ENCODE measurements at regions not wholly inside any gene's neighbourhood (a gene's known extent, or its start where the extent isn't known, plus 50 kb on each side); places are given as distances from the start of the nearest gene placed in this dataset.
"Not testable (repeated sequence)": the region's sequence is repeated elsewhere in the genome, so short reads cannot be mapped to it uniquely, and the experiment has no call there.

DNA sequence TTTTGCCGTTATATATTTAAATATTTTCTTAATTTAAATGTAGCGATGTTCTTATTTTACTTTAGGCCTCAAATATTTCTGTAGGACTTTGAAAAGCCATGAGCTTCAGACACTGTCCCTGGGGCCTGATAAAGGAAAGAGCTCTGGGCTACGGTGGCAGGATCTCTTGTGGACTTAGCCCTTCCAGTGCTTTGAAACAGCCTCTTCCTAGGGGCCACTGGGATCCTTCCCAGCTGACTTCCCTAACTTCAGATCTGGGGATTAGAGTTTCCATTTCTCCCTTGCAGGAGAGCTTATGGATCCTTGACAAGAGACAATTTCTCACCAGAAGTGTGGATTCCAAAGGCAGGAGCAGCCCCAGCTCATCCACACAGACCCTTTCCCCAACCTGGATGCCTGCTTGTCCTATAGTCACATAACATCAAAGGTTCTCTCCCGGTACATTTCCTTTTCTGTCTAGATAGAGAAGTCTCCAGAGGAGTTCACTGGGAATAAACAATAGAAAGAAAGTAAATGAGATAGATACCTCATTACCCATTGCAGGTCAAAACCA is 221.4 kb downstream of the TTC6 start:
- intact Hi-C loops (cut with micrococcal nuclease; ENCODE audit: unreplicated experiment), result no loop called here
- BruUV-seq (replicated peaks), result no TSS peak
- ChIA-PET POLR2A (interaction anchor here (0.5 kb wide), 1 partner anchor 296 kb away, joined by 6 read pairs; no protein-coding TSS in a partner anchor), CTCF (ENCODE audit: unreplicated experiment) (no interaction called here)
- Histone ChIP-seq H3K9me2 (ENCODE audit: insufficient read depth, low read length) (no peaks in the 10 kb centered on the region), H3K79me2 (ENCODE audit: insufficient read depth, low read depth, low read length) (no peaks in the 10 kb centered on the region), H3K4me1 (ENCODE audit: insufficient read depth, low read length, poor library complexity, severe bottlenecking) (no peaks in the 10 kb centered on the region), H3K4me3 (ENCODE audit: low read depth, low read length, poor library complexity, severe bottlenecking) (no peak overlapping the region), H3K9me3 (ENCODE audit: low read length) (no peaks in the 10 kb centered on the region), H3K4me2 (ENCODE audit: low read length) (no peak overlapping the region), H4K20me1 (ENCODE audit: insufficient read depth, low read length) (no peaks in the 10 kb centered on the region), H2AFZ (ENCODE audit: low read length) (no peak overlapping the region), H3K36me3 (ENCODE audit: insufficient read depth, low read length) (no peaks in the 10 kb centered on the region), H3K27ac (ENCODE audit: low read depth, low read length, poor library complexity, severe bottlenecking) (no peak overlapping the region)
- TF ChIP-seq, protein P1, sequence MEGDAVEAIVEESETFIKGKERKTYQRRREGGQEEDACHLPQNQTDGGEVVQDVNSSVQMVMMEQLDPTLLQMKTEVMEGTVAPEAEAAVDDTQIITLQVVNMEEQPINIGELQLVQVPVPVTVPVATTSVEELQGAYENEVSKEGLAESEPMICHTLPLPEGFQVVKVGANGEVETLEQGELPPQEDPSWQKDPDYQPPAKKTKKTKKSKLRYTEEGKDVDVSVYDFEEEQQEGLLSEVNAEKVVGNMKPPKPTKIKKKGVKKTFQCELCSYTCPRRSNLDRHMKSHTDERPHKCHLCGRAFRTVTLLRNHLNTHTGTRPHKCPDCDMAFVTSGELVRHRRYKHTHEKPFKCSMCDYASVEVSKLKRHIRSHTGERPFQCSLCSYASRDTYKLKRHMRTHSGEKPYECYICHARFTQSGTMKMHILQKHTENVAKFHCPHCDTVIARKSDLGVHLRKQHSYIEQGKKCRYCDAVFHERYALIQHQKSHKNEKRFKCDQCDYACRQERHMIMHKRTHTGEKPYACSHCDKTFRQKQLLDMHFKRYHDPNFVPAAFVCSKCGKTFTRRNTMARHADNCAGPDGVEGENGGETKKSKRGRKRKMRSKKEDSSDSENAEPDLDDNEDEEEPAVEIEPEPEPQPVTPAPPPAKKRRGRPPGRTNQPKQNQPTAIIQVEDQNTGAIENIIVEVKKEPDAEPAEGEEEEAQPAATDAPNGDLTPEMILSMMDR (conservative IDR thresholded peaks at IDR 0.05; ENCODE audit: low read length), result no peak
- no peak for TF ChIP-seq EZH2phosphoT487 (IDR thresholded peaks at IDR 0.05; ENCODE audit: borderline replicate concordance, low read depth, low read length)
- no peak for DNase-seq (ENCODE audit: low spot score)

DNA sequence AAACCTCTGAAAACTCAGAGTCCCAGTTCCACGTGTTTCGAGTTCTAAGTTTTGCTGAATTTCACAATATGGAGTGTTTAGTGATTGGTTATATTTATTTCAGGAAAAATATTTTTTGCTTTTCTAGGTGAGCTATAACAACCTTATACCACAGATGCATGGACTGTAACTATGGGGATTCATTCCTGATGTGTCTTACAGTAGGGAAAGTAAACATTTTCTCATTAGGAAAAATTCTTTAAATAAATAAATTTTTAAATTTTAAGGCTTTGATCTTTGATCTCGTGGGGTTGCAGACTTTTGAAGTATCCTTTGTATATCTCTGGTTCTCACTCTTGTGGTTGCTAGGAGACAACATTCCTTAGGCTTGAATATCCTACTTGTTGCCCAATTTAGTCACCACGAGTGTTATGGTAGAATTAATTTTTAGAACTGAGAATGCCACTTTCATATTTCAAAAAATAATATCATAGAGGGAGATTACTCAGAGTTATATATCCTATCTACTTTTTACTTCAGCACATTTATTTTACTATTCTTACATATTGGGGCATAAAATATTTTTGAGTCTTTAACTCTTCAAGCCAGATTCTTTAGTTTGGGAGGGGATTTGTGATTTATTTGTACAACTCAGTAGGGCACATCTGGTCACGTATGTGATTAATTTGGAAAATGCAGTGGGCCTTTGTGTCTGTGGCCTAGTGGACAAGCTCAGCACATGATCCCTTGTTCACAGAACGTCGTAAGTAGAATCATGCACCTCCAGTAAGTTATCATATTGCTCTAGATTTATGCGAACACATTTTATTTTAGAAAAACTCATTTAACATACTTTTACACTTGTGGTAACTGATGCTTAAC is 224.0 kb downstream of the TTC6 start:
- TF ChIP-seq EZH2phosphoT487 (IDR thresholded peaks at IDR 0.05; ENCODE audit: borderline replicate concordance, low read depth, low read length), result no peak
- TF ChIP-seq, protein P1 (conservative IDR thresholded peaks at IDR 0.05; ENCODE audit: low read length), result no peak
- Histone ChIP-seq H4K20me1 (ENCODE audit: insufficient read depth, low read length) (no peaks in the 10 kb centered on the region), H3K9me3 (ENCODE audit: low read length) (no peaks in the 10 kb centered on the region), H2AFZ (ENCODE audit: low read length) (no peak overlapping the region), H3K36me3 (ENCODE audit: insufficient read depth, low read length) (no peaks in the 10 kb centered on the region), H3K9me2 (ENCODE audit: insufficient read depth, low read length) (no peaks in the 10 kb centered on the region), H3K79me2 (ENCODE audit: insufficient read depth, low read depth, low read length) (no peaks in the 10 kb centered on the region), H3K27ac (ENCODE audit: low read depth, low read length, poor library complexity, severe bottlenecking) (no peak overlapping the region), H3K4me2 (ENCODE audit: low read length) (no peak overlapping the region), H3K4me3 (ENCODE audit: low read depth, low read length, poor library complexity, severe bottlenecking) (no peak overlapping the region), H3K4me1 (ENCODE audit: insufficient read depth, low read length, poor library complexity, severe bottlenecking) (no peaks in the 10 kb centered on the region)
- intact Hi-C loops (cut with micrococcal nuclease; ENCODE audit: unreplicated experiment), result no loop called here
- ChIA-PET CTCF (ENCODE audit: unreplicated experiment) (no interaction called here), POLR2A (interaction anchor here (0.6 kb wide), 1 partner anchor 13 kb away, joined by 3 read pairs; no protein-coding TSS in a partner anchor)
- DNase-seq (ENCODE audit: low spot score), result no peak
- no TSS peak for BruUV-seq (replicated peaks)

DNA sequence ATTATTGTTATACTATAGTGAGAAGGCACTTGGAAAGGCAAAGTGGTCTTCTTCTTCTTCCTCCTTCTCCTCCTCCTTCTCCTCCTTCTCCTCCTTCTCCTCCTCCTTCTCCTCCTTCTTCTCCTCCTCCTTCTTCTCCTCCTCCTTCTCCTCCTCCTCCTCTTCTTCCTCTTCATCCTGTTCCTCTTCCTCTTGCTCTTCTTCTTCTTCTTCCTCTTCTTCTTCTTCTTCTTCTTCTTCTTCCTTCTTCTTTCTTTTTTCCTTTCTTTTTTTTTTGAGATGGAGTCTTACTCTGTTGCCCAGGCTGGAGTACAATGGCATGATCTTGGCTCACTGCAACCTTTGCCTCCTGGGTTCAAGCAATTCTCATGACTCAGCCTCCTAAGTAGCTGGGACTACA is 225.4 kb downstream of the TTC6 start:
- H2AFZ ChIP-seq (ENCODE audit: low read length); BruUV-seq (replicated peaks); H3K27ac ChIP-seq (ENCODE audit: low read depth, low read length, poor library complexity, severe bottlenecking); H3K4me3 ChIP-seq (ENCODE audit: low read depth, low read length, poor library complexity, severe bottlenecking); H3K4me2 ChIP-seq (ENCODE audit: low read length); H3K79me2 ChIP-seq (ENCODE audit: insufficient read depth, low read depth, low read length); DNase-seq (ENCODE audit: low spot score); H3K9me3 ChIP-seq (ENCODE audit: low read length); H4K20me1 ChIP-seq (ENCODE audit: insufficient read depth, low read length); H3K9me2 ChIP-seq (ENCODE audit: insufficient read depth, low read length); intact Hi-C loops (cut with micrococcal nuclease; ENCODE audit: unreplicated experiment); POLR2A ChIA-PET; H3K36me3 ChIP-seq (ENCODE audit: insufficient read depth, low read length); CTCF ChIA-PET (ENCODE audit: unreplicated experiment); H3K4me1 ChIP-seq (ENCODE audit: insufficient read depth, low read length, poor library complexity, severe bottlenecking): not testable (repeated sequence)
